ENCODE measurements at regions not wholly inside any gene's neighbourhood (a gene's known extent, or its start where the extent isn't known, plus 50 kb on each side); places are given as distances from the start of the nearest gene placed in this dataset.

- TF ChIP-seq CTCF (IDR thresholded peaks at IDR 0.05) (no peak), POLR2A (IDR thresholded peaks at IDR 0.05) (no peak)
These were observed 498.4 kb downstream of the BCOR start for GRCh38 chrX:39599339-39599738.

Measured in uterus (tissue), 2 donors.